HG03460 (cell line): ENCODE measurements at regions not wholly inside any gene's neighbourhood (a gene's known extent, or its start where the extent isn't known, plus 50 kb on each side); places are given as distances from the start of the nearest gene placed in this dataset.
"Not testable (repeated sequence)": the region's sequence is repeated elsewhere in the genome, so short reads cannot be mapped to it uniquely, and the experiment has no call there.

Experiments
- ATAC-seq: cut with Tn5 transposase; IDR thresholded peaks from one replicate; pipeline ENCODE4 v1.9.1; 2021; ENCODE audit not compliant: unreplicated experiment

GRCh38 chr1:30171537-30172298 lies 551.7 kb downstream of the MATN1 start:
- no peak for ATAC-seq

- no peak for ATAC-seq
Measured at GRCh38 chr1:30169269-30169668, 554.1 kb downstream of the MATN1 start.

GRCh38 chr1:30166174-30166573 lies 557.2 kb downstream of the MATN1 start:
- no peak for ATAC-seq

GRCh38 chr1:30165116-30165515 lies 558.3 kb downstream of the MATN1 start:
- ATAC-seq, result no peak

GRCh38 chr1:30164693-30165092 lies 558.7 kb downstream of the MATN1 start:
- no peak for ATAC-seq

- no peak for ATAC-seq
Measured at GRCh38 chr1:30162565-30162964, 560.8 kb downstream of the MATN1 start.

GRCh38 chr1:30161953-30162352 lies 561.4 kb downstream of the MATN1 start:
- no peak for ATAC-seq

GRCh38 chr1:30160999-30161689 lies 562.2 kb downstream of the MATN1 start:
- ATAC-seq, result no peak

GRCh38 chr1:30159015-30159414 lies 564.4 kb downstream of the MATN1 start:
- no peak for ATAC-seq

GRCh38 chr1:30155698-30156097 lies 567.7 kb downstream of the MATN1 start:
- ATAC-seq, result not testable (repeated sequence)

- not testable (repeated sequence) for ATAC-seq
Measured at GRCh38 chr1:30155253-30155652, 568.1 kb downstream of the MATN1 start.

GRCh38 chr1:30153743-30154449 lies 569.5 kb downstream of the MATN1 start:
- no peak for ATAC-seq

GRCh38 chr1:30151826-30152225 lies 571.6 kb downstream of the MATN1 start:
- no peak for ATAC-seq

GRCh38 chr1:30151119-30151518 lies 572.3 kb downstream of the MATN1 start:
- ATAC-seq, result no peak

GRCh38 chr1:30149226-30149625 lies 574.2 kb downstream of the MATN1 start:
- ATAC-seq, result no peak

GRCh38 chr1:30148676-30149075 lies 574.7 kb downstream of the MATN1 start:
- ATAC-seq, result no peak

- no peak for ATAC-seq
Measured at GRCh38 chr1:30147188-30147587, 576.2 kb downstream of the MATN1 start.

GRCh38 chr1:30146448-30146847 lies 576.9 kb downstream of the MATN1 start:
- no peak for ATAC-seq

- no peak for ATAC-seq
Measured at GRCh38 chr1:30145723-30146303, 577.6 kb downstream of the MATN1 start.

GRCh38 chr1:30144831-30145230 lies 578.6 kb downstream of the MATN1 start:
- no peak for ATAC-seq

GRCh38 chr1:30143517-30143916 lies 579.9 kb downstream of the MATN1 start:
- no peak for ATAC-seq

GRCh38 chr1:30140566-30140965 lies 582.8 kb downstream of the MATN1 start:
- no peak for ATAC-seq
